ENCODE measurements at regions not wholly inside any gene's neighbourhood (a gene's known extent, or its start where the extent isn't known, plus 50 kb on each side); places are given as distances from the start of the nearest gene placed in this dataset.

- TF ChIP-seq, protein P1, sequence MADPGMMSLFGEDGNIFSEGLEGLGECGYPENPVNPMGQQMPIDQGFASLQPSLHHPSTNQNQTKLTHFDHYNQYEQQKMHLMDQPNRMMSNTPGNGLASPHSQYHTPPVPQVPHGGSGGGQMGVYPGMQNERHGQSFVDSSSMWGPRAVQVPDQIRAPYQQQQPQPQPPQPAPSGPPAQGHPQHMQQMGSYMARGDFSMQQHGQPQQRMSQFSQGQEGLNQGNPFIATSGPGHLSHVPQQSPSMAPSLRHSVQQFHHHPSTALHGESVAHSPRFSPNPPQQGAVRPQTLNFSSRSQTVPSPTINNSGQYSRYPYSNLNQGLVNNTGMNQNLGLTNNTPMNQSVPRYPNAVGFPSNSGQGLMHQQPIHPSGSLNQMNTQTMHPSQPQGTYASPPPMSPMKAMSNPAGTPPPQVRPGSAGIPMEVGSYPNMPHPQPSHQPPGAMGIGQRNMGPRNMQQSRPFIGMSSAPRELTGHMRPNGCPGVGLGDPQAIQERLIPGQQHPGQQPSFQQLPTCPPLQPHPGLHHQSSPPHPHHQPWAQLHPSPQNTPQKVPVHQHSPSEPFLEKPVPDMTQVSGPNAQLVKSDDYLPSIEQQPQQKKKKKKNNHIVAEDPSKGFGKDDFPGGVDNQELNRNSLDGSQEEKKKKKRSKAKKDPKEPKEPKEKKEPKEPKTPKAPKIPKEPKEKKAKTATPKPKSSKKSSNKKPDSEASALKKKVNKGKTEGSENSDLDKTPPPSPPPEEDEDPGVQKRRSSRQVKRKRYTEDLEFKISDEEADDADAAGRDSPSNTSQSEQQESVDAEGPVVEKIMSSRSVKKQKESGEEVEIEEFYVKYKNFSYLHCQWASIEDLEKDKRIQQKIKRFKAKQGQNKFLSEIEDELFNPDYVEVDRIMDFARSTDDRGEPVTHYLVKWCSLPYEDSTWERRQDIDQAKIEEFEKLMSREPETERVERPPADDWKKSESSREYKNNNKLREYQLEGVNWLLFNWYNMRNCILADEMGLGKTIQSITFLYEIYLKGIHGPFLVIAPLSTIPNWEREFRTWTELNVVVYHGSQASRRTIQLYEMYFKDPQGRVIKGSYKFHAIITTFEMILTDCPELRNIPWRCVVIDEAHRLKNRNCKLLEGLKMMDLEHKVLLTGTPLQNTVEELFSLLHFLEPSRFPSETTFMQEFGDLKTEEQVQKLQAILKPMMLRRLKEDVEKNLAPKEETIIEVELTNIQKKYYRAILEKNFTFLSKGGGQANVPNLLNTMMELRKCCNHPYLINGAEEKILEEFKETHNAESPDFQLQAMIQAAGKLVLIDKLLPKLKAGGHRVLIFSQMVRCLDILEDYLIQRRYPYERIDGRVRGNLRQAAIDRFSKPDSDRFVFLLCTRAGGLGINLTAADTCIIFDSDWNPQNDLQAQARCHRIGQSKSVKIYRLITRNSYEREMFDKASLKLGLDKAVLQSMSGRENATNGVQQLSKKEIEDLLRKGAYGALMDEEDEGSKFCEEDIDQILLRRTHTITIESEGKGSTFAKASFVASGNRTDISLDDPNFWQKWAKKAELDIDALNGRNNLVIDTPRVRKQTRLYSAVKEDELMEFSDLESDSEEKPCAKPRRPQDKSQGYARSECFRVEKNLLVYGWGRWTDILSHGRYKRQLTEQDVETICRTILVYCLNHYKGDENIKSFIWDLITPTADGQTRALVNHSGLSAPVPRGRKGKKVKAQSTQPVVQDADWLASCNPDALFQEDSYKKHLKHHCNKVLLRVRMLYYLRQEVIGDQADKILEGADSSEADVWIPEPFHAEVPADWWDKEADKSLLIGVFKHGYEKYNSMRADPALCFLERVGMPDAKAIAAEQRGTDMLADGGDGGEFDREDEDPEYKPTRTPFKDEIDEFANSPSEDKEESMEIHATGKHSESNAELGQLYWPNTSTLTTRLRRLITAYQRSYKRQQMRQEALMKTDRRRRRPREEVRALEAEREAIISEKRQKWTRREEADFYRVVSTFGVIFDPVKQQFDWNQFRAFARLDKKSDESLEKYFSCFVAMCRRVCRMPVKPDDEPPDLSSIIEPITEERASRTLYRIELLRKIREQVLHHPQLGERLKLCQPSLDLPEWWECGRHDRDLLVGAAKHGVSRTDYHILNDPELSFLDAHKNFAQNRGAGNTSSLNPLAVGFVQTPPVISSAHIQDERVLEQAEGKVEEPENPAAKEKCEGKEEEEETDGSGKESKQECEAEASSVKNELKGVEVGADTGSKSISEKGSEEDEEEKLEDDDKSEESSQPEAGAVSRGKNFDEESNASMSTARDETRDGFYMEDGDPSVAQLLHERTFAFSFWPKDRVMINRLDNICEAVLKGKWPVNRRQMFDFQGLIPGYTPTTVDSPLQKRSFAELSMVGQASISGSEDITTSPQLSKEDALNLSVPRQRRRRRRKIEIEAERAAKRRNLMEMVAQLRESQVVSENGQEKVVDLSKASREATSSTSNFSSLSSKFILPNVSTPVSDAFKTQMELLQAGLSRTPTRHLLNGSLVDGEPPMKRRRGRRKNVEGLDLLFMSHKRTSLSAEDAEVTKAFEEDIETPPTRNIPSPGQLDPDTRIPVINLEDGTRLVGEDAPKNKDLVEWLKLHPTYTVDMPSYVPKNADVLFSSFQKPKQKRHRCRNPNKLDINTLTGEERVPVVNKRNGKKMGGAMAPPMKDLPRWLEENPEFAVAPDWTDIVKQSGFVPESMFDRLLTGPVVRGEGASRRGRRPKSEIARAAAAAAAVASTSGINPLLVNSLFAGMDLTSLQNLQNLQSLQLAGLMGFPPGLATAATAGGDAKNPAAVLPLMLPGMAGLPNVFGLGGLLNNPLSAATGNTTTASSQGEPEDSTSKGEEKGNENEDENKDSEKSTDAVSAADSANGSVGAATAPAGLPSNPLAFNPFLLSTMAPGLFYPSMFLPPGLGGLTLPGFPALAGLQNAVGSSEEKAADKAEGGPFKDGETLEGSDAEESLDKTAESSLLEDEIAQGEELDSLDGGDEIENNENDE (IDR thresholded peaks at IDR 0.05; ENCODE audit: insufficient replicate concordance, low read length) = no peak
- TF ChIP-seq EP300 (IDR thresholded peaks at IDR 0.05; ENCODE audit: borderline replicate concordance in 1 of 2, low read depth in 2 of 2, low read length in 2 of 2) = no peak
- TF ChIP-seq SP1 (IDR thresholded peaks at IDR 0.05; ENCODE audit: low read depth, low read length) = no peak
- TF ChIP-seq CHD1 (IDR thresholded peaks at IDR 0.05; ENCODE audit: low read depth, low read length) = no peak
- TF ChIP-seq NRF1 (IDR thresholded peaks at IDR 0.05; ENCODE audit: low read depth, low read length) = no peak
- no peak for TF ChIP-seq HDAC6 (IDR thresholded peaks at IDR 0.05; ENCODE audit: low read depth, low read length)
- no peak for TF ChIP-seq CREB1 (IDR thresholded peaks at IDR 0.05)
- no peak for TF ChIP-seq BACH1 (IDR thresholded peaks at IDR 0.05; ENCODE audit: low read length)
- TF ChIP-seq, protein P2, sequence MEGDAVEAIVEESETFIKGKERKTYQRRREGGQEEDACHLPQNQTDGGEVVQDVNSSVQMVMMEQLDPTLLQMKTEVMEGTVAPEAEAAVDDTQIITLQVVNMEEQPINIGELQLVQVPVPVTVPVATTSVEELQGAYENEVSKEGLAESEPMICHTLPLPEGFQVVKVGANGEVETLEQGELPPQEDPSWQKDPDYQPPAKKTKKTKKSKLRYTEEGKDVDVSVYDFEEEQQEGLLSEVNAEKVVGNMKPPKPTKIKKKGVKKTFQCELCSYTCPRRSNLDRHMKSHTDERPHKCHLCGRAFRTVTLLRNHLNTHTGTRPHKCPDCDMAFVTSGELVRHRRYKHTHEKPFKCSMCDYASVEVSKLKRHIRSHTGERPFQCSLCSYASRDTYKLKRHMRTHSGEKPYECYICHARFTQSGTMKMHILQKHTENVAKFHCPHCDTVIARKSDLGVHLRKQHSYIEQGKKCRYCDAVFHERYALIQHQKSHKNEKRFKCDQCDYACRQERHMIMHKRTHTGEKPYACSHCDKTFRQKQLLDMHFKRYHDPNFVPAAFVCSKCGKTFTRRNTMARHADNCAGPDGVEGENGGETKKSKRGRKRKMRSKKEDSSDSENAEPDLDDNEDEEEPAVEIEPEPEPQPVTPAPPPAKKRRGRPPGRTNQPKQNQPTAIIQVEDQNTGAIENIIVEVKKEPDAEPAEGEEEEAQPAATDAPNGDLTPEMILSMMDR (IDR thresholded peaks at IDR 0.05; ENCODE audit: control extremely low read depth in 1 of 3, insufficient read depth in 1 of 3, low read depth in 1 of 3, low read length in 3 of 3) = no peak
- TF ChIP-seq TAF1 (IDR thresholded peaks at IDR 0.05; ENCODE audit: low read depth, low read length) = no peak
Observed at GRCh38 chr11:134684576-134684975, 272.5 kb upstream of the B3GAT1 start (continued).
